SK-N-MC (cell line): ENCODE measurements at regions not wholly inside any gene's neighbourhood (a gene's known extent, or its start where the extent isn't known, plus 50 kb on each side); places are given as distances from the start of the nearest gene placed in this dataset.

ENCODE experiments used
- EZH2 ChIP-seq: fragments of 200-600 bp; sonication (generic); IDR thresholded peaks from one replicate; pipeline ENCODE4 v1.6.1; 2017; ENCODE audit warnings: antibody characterized with exemption
- POLR2AphosphoS5 ChIP-seq: IDR thresholded peaks from 2 replicates; pipeline ENCODE4 v1.6.1; 2012; ENCODE audit warnings: mild to moderate bottlenecking, low read depth, low read length, borderline replicate concordance

DNA sequence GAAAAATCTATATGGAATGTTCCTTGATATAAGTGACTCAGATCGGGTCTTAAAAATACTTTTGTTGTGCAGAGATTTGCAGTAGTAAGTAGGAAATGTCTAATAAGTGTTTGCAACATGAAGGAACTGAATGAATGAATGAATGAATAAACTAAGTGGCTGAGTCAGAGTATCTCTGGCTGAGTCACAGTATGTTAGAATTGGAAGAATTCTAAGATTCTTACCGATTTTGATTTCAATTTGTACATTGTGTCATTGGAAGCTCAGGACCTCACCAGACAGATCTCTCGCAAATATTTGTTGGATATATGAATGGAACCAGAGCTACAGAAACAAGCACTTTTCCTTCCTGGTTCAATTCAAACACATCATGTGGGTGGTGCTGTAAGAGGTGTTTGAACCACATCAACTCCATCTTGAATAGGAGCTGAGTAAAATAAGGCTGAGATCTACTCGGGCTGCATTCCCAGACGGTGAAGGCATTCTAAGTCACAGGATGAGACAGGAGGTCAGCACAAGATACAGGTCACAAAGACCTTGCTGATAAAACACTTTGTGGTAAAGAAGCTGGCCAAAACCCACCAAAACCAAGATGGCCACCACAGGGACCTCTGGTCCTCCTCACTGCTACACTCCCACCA is 123.9 kb upstream of the FOXN3 start:
- no peak for TF ChIP-seq POLR2AphosphoS5
- no peak for TF ChIP-seq EZH2
